Esophagus mucosa (tissue), 1 donor: ENCODE measurements at regions not wholly inside any gene's neighbourhood (a gene's known extent, or its start where the extent isn't known, plus 50 kb on each side); places are given as distances from the start of the nearest gene placed in this dataset.

Source experiments
- ATAC-seq: fragments of 200-7000 bp; cut with Tn5 transposase; one replicate; pipeline ENCODE4 v1.9.1; 2020
- donor health status: DM: yes; HTN: yes; CAD: no.

DNA sequence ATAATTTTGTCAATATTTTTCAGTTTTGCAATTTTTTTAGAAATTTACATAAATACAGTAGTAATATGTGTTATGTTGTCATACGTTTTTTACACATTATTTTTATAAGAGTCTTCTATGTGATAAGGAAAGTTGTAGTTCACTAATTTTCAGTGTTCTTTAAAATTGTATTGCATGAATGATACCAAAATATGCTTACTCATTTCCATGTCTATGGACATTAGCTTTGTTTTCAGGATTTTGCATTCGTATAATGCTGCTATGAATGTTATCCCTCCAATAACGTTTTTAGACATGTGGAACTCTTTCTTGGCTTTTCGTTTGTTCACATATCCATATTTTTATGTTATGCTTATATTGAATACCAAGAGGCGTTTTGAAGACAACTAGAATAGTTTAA lies 260.0 kb downstream of the ARL4A start:
- no peak for ATAC-seq

DNA sequence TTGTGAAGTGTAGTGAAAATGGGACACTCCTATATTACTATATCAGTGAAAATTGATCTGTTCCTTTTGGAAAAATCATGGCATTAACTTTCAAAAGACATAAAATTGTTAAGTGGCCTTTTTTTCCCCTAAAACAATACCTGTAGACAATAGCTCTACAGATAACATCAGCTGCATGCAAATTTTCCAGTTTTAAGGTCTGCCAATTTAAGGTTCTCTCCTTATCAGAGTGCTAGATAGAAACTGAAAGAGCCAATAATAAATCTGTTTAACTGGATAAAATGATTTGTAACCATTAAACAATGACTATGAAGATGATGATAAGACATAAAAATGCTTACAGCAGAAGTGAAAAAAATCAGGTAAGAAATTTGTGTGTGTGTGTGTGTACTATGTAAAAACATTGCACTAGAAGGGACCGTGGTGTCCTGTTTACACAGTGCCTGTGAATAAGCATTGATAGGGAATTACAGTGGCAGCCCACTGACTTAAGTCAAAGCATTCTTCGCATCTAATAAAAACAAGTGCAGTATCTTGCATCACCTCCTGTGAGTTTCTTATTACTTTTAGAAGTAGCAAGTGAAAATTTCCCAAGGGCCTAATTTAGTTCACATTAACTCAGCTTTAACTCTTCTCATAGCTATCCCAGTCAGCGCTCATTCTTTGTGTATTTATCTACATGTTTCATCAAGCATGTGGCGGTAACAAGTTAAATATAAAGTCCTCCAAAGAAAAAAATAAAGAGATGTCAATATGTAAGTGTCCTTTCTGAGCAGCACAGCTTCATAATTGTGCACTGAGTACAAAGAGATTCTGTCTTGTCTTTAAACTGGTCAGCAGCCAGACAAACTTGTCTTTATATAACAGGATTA lies 261.9 kb downstream of the ARL4A start:
- no peak for ATAC-seq

DNA sequence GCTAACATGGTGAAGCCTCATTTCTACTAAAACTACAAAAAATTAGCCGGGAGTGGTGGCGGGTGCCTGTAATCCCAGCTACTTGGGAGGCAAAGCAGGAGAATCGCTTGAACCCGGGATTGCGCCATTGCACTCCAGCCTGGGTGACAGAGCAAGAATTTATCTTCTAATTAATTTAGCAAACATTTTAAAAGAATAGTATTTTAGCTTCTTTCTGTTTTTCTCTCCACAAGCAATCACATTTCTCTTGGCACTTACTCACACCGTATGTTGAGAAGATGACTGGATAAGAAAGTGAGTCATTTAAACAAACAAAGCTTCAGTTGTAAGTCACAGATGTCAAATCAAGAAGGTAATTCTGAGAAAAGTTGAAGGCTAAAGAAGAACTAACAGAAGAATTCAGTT lies 264.0 kb downstream of the ARL4A start:
- ATAC-seq = peak; percentile 71

DNA sequence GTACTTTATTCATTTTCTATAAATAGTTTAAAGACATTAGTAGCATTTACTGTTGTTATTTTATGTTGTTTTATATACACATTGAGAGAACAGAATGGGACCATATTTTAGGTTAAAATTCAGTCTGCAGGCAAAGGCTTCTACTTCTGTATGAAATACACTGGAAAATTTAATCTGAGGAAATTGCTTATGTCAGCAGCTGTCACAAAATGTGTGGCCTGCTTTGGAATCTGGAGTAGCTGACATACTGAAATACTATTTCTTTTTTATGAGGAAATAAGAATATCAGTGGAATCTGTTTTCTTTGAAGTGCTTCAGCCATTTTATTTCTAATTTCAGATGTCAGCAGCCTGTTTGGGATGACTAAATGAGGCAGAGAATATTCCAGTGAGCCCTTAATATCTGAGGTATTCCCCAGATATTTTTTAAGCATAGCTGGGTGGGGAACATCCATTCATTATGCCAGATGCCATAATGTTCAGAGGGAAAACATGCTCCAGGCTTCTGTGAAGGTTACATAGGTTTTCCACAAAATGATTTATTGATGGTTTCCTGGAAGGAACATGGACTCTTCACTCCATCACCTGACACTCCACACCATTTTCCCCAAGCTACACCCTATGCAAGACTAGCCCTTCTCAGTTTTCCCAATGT lies 267.1 kb downstream of the ARL4A start:
- ATAC-seq = no peak

DNA sequence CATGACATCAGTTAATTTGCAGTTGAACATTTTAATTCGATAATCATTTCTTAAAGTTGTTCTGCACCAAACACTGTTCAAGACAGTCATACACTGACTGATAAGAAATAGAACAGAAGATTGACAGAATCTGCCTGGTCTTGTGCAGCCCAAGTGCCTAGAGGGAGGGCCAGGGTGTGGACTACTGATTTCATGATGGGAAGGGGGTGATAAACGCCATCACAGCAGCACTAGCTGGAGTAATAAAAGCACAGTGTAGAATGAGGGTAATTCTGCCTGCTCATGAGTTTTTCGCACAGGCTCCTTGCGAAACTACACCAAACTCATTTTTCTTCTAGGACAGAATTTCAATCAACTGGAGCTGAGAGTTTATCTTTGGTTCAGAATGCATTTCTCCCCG lies 270.1 kb downstream of the ARL4A start:
- ATAC-seq = no peak

DNA sequence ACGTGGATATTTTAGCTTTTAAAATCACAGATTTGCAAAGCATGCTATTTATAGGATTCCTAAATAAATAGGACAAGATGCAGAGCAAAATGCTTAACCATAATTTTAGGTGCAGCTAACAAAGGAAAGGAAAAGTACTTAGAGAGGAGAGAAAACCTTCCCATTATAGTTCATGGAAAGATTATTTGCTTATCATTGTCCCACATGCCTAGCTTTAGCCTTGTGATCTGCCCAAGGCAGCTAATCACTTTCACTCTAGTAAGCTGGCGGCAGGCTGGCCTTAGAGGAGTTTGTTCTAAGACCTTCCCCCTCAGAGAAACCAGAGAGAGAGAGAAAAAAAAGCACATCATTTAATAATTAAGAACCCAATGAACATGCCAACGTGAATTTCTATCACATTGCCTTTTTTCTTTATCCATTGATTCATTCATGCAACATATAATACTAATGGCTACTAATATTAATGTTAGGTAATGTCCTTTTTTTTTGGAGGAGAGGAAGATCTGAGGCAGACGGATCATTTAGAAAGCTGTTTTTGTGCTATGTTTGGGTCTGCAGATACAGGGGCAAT lies 274.6 kb downstream of the ARL4A start:
- ATAC-seq = no peak

DNA sequence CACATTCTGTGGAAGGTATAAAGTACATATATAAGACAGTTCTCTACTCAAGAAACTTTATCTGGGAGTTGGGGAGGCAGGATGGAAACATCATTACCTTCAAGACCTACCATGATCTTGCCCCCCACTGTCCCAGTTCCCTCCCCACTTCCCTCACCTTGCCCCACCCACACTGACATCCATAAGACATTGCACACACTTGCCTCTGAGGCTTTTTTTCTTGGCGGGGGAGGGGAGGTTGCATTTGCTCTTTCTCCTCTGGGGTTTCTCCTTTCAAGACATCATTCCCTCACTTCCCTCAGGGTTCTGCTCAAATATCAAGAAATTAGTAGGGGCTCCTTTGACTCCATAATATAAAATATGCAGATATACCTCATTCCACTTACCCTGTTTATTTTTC lies 276.0 kb downstream of the ARL4A start:
- no peak for ATAC-seq

DNA sequence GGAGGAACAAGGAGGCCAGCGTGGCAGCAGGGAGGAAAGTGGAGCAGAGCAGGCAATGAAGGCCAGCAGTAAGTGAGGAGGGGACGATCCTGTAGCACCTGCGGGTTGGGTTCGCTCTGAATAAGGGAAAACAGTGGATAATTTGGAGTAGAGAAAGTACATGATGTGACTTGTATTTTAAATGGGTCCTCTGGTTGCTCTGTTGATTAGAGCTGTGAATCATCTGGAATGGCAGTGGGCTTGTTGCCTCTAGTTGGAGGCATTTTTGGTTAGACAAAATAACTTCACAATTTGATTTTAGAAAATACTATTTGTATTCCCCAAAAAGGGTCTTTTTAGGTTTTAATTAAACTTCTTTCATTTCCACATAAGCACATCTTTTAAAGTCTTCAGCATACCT lies 277.4 kb downstream of the ARL4A start:
- ATAC-seq = no peak

DNA sequence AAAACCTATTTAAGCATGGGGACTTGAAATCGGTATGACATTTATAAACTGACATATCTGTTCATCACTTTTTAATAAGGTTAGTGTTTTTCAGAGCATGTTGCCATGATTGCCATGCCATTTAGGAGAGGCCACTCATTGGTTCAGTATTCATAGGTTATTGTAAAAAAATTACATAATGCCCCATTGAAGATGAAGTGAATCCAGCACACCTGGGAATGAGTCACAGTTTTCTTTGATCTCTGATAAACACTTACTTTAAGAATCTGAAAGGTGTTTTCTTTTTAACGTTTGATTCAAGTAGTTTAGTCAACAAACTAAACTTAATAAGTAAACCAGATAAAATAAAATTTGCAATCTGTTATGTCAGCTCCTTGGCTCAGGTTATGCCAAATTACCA lies 278.3 kb downstream of the ARL4A start:
- no peak for ATAC-seq

DNA sequence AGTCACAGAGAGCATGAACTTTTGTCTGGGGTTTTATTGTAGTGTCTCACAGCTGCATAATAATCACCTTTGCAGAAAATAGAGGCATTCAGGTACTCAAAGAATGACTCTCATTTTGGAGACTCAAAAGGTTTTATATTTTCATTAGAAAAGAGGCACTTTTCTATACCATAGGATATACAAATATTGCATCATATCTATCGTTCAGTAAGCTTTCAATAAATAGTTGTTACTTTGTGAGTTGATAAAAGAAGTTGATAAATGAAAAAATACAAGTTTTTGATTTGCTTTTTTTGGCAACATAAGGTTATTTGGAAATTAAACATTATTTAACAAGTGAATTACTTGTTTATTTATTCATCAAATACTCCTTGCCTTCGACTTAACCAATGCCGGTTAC lies 279.9 kb downstream of the ARL4A start:
- no peak for ATAC-seq

DNA sequence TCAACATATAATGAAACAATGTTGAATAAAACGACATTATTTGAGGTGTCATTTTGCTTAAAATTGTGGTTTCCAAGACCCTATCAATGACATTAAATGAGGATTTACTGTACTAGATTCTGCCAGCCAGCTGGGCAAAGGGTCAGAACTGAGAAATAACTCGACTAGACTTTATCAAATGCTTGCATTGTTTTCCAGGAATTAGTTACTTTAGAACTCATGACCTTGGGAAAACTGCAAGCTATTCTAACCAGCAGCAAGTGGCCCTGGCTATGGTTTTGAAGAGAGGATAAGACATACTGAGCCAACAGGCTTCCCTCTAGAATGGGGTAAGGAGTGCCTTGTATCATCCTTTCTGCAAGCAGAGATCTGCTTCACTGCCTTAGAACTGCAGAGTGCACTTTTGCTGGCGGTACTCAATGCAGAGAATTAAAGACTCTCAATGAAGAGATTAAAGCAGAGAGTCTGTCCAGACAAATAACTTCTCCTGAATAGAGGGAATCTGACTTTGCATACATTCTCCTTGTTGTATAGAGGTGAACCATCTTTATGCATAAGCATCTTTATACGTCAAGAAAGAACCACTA lies 281.5 kb downstream of the ARL4A start:
- ATAC-seq = no peak

DNA sequence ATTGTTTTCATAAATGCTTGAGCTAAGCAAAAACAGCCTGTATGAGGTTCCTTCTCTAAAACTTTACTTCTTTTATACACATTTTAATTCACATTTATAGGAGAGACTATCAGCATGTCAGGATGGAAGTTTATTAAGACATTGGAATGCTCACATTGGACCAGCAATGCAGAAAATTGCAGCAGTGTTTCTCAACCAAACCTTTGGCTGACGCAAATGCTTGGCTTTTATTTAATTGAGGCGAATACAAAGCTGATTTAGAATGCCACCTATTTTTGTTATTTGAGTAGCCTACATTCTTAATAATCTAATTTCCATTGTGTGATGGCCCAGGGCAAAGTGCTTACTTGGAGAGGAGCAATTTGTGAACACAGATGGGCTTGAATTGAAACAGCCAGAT lies 283.2 kb downstream of the ARL4A start:
- ATAC-seq = no peak

DNA sequence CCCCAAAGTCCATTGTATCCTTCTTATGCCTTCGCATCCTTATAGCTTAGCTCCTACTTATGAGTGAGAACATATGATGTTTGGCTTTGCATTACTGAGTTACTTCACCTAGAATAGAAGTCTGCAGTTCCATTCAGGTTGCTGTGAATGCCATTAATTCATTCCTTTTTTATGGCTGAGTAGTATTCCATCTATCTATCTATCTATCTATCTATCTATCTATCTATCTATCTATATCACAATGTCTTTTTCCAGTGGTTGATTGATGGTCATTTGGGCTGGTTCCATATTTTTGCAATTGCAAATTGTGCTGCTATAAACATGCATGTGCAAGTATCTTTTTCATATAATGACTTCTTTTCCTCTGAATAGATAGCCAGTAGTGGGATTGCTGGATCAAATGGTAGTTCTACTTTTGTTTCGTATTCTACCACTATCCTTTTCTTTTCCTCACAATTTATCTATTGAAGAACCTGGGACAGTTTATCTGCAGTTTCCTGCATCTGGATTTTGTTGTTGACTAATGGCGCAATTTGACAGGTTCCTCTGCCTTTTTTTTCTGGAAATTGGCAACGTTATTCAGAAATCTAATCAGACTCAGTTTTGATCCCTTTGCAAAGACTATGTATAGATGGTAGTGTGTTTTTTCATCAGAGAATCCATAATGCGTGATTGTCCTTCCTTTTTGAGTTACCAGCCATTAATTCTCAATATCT lies 287.2 kb downstream of the ARL4A start:
- no peak for ATAC-seq

DNA sequence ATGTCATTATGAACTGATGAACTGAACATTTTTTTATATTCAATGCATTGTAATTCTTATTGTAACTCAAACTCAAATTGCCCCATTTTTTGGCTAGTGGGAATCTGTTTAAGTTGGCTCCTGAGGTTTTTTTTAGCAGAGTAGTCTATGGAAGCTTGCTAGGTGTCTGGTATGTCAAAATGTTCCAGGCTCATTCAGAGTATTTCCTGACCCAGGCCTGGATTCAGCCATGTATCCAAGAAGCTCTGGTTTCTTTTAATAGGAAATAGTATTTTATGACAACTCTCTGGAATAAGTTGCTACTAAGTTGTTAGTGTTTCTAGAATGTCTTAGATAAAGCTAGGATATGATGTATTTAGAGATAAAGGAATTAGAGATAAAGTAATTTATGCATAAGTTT lies 288.0 kb downstream of the ARL4A start:
- ATAC-seq = no peak

DNA sequence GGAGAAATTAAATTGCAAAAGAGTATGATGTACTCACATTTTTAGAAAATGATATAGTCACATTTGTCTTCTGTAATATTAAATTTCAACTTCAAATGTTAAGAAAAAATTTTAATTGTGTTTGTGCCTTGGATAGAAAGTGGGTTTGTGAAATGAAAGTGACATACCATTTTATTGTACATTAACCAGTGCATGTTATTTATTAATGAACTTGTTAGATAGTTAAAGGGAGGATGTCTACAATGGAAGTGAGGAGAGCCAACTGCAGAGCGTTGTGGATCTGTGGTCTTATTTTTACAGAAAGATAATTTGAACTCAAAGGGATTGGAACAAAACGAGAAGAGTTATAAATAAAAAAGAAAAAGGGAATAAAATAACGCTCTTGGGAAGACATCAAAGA lies 291.7 kb downstream of the ARL4A start:
- no peak for ATAC-seq

DNA sequence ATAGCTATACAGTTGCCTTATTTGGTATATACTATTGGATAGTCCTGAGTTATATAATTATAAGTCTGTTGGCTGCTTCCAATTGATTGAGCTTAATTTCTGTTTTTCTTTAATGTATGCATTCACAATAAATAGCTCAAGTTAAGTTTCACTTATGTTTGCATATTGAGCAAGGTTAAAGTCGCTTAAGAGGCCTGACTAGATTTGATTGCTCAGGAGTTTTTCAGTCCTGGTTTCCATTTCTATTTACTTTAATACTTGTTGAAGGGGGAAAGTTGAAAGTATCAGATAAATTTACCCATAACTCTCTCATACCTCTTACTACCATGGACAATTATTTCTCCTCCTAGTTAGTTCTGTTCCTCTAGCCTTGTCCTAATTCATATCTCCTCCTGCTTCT lies 294.7 kb downstream of the ARL4A start:
- ATAC-seq = no peak

DNA sequence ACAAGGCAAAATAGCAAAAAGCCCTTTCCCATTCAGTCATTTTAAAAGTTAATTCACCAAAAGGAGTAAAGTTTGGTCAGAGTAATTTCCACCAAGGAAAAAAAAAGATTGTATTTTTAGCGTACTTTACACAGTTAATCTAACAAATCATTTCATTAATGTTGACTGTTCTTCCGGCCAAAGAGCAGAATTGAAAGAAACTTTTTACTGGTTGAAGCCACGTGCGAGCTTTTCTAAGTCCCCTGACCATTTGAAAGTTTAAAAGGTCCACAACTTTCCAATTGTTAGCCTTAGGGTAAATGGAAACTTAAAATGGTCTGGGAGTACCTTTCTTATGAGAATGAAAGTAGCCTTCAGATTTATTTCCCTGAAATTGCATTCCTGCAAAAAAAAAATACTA lies 296.7 kb downstream of the ARL4A start:
- ATAC-seq = no peak

DNA sequence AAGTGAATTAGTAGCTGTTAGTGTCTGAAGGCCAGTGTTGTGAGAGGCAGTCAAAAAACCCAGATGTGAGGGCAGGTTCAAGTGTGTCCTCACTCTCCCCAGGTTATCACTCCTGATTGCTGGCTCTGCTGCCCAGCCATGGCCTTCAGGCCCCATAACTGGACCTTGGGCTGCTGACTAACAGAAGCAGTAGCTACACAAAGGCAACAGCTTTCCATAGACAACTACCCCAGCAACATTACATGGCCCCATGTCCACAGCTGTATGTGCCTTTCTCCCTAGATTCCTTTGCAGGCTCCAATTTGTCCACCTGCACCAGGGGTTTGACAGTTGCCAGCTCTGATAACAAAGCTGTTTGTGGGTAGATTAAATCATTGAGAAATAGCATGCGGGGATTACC lies 297.8 kb downstream of the ARL4A start:
- ATAC-seq = no peak

DNA sequence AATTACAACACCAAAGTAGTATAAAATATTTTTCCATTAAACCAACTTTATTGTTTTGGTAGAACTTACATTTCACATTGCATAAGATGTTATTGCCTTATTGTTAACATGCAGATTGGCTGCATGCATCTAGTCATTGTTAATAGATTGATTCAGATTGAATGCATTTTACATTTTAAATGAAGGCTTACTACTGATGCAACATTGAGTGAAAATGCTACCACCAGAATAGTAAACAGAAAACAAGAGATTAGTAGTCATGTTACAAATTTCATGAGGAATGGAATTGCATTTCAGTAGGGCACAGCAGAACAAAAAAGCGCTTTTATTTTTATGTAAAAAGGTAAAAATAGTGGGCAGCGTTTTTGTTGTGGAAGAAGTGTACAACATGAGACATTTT lies 298.3 kb downstream of the ARL4A start:
- ATAC-seq = no peak

DNA sequence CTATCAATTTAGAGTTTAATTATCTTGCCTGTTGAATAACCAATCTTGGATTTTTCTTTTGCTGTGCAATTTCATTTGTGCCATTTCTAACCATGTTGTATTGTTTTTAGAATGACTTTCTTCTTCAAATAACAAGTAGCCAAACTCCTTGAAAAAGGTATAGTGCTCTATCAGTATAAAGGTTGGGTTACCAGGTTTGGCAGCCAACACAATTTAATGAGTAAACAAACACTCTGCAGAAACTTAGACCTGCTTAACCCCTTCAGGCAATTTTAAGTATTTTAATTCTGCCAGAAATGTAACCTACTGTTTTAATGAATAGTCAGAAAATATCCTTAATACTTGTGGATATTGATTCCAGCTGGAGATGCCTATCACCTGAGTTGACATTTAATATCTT lies 299.8 kb downstream of the ARL4A start:
- ATAC-seq = no peak

DNA sequence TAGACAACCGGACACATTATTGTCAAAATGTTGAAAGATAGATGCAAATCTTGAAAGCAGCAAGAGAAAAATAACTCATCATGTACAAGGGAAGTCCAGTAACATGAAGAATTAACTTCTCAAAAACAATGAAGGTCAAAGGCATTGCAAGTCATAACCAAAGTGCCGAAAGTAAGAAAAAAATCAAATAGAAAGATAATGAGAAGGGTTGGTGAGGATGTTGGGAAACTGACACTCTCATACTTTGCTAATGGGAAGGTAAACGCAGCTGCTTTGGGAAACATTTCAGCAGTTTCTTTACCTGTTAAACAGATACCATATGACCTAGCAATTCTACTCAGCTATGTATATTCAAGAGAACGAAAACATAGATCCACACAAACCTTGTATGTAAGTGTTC lies 303.0 kb downstream of the ARL4A start:
- no peak for ATAC-seq

DNA sequence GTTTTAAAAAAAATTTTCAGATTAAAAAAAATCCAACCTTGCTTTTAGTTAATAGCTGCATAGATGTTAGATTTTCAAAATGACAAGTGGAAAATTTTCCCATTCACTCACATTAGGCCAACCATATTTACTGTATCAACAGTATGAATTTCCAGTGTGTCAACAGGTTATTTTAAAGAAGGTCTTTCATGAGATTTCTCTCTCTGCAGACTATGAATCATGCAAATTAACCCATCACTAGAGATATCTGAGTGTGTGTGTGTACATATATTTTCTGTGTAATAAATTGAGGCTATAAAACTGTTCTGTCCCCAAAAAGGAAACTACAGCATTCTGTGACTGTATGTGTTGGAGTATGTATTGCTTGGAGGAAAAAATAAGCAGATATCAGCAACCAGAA lies 305.6 kb downstream of the ARL4A start:
- no peak for ATAC-seq

DNA sequence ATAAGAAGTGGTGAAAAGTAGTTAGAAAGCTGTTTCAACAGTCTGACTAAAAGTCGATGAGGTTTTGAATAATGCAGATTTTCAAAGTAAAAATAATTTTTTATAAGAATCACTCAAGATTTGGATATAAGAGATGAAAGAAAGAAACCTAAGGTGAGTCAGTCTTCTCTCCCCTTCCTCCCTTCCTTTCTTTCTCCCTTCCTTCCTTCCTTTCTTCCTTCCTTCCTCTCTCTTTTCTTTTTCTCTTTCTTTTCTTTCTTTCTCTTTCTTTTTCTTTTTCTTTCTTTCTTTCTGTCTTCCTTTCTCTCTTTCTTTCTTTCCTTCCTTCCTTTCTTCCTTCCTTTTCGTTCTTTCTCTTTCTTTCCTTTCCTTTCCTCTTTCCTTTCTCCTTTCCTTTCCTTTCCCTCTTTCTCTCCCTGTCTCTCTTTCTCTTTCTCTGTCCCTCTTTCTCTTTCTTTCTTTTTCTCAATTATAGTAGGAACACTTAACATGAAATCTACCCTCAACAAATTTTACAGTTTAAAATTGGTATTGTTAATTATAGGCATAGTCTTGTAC lies 308.6 kb downstream of the ARL4A start:
- ATAC-seq = no peak
